SU-DHL-6 (cell line): ENCODE measurements at regions not wholly inside any gene's neighbourhood (a gene's known extent, or its start where the extent isn't known, plus 50 kb on each side); places are given as distances from the start of the nearest gene placed in this dataset.

ENCODE experiments used
- EZH2phosphoT487 ChIP-seq: fragments of 200-600 bp; sonication (generic), shearing (Covaris generic); conservative IDR thresholded peaks from 2 replicates; pipeline ENCODE4 v1.6.1; 2018; ENCODE audit warnings: mild to moderate bottlenecking, antibody characterized with exemption, low read length, moderate library complexity, mixed read lengths
- TF ChIP-seq, protein P1 (sequence below): fragments of 200-600 bp; sonication (generic); IDR thresholded peaks from one replicate; pipeline ENCODE4 v1.5.1; 2017; ENCODE audit warnings: antibody characterized with exemption, mild to moderate bottlenecking, low read length, moderate library complexity; ENCODE audit not compliant: insufficient read depth, poor library complexity, severe bottlenecking

DNA sequence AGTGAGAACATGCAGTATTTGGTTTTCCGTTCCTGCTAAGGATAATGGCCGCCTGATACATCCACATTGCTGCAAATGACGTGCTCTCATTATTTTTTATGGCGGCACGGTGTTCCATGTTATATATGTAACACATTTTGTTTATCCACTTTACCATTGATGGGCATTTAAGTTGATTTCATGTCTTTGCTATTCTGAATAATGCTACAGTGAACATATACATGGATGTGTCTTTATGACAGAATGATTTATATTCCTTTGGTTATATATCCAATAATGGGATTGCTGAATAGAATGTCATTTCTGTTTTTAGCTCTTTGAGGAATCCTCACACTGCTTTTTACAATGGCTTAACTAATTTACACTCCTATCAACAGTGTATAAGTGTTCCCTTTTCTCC is 1223.2 kb downstream of the RAPGEF2 start:
- TF ChIP-seq, protein P1, sequence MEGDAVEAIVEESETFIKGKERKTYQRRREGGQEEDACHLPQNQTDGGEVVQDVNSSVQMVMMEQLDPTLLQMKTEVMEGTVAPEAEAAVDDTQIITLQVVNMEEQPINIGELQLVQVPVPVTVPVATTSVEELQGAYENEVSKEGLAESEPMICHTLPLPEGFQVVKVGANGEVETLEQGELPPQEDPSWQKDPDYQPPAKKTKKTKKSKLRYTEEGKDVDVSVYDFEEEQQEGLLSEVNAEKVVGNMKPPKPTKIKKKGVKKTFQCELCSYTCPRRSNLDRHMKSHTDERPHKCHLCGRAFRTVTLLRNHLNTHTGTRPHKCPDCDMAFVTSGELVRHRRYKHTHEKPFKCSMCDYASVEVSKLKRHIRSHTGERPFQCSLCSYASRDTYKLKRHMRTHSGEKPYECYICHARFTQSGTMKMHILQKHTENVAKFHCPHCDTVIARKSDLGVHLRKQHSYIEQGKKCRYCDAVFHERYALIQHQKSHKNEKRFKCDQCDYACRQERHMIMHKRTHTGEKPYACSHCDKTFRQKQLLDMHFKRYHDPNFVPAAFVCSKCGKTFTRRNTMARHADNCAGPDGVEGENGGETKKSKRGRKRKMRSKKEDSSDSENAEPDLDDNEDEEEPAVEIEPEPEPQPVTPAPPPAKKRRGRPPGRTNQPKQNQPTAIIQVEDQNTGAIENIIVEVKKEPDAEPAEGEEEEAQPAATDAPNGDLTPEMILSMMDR = no peak
- no peak for TF ChIP-seq EZH2phosphoT487
